Endothelial cell of umbilical vein (primary cell): ENCODE measurements at regions not wholly inside any gene's neighbourhood (a gene's known extent, or its start where the extent isn't known, plus 50 kb on each side); places are given as distances from the start of the nearest gene placed in this dataset.
A peak's percentile ranks its signal among the peaks of the same experiment; 100 is the strongest.

ENCODE experiments used
- BruUV-seq: library from RNA; stranded (reverse); fragments of 400-500 nt; replicated peaks from 2 replicates; lab custom pipeline; 2021; lab: Mats Ljungman, UMichigan
- CTCF ChIA-PET: fragments of 300-600, 350-600 bp; sonication (Branson Sonifier 250); formaldehyde crosslinking; loops from one replicate; lab custom pipeline; 2021; ENCODE audit warnings: antibody characterized with exemption, inconsistent platforms; lab: Charles Lee
- POLR2A ChIA-PET: fragments of 300-600, 350-600 bp; sonication (Branson Sonifier 250); formaldehyde crosslinking; loops from one replicate; lab custom pipeline; 2021; ENCODE audit warnings: antibody characterized with exemption, inconsistent platforms; lab: Charles Lee
- DNase-seq: peaks from one replicate; pipeline ENCODE4 v3.0.0-alpha.2; 2011; ENCODE audit warnings: low read depth, low spot score
- FAIRE-seq: peaks from 2 replicates; lab custom pipeline; 2011; peaks lifted over from hg19 to GRCh38; lab: Jason Lieb, UNC
- H2AFZ ChIP-seq: 2 replicates; pipeline ENCODE4 v1.6.0; 2012; ENCODE audit warnings: low read depth, low read length, control low read depth, inconsistent platforms
- H3K27ac ChIP-seq: 2 replicates; pipeline ENCODE4 v1.5.1; 2011; ENCODE audit warnings: low read depth, mild to moderate bottlenecking, control low read depth, low read length, moderate library complexity; ENCODE audit not compliant: insufficient read depth
- H3K27me3 ChIP-seq, 2 experiments: 2 replicates each; pipeline versions ENCODE4 v1.6.0 to v1.6.1; 2011; ENCODE audit warnings: low read length in 2 of 2, mixed read lengths in 1 of 2; ENCODE audit not compliant: control insufficient read depth in 2 of 2, insufficient read depth in 2 of 2
- H3K36me3 ChIP-seq, 2 experiments: 2 replicates in 1 of 2; 3 replicates in 1 of 2; pipeline ENCODE4 v1.5.1; 2011; ENCODE audit warnings: low read length in 2 of 2, mild to moderate bottlenecking in 1 of 2, moderate library complexity in 1 of 2; ENCODE audit not compliant: control insufficient read depth in 2 of 2, insufficient read depth in 2 of 2; ENCODE audit errors: extremely low read depth in 1 of 2
- H3K4me1 ChIP-seq: 3 replicates; pipeline ENCODE4 v1.5.1; 2011; ENCODE audit warnings: mild to moderate bottlenecking, low read length; ENCODE audit not compliant: control insufficient read depth, insufficient read depth; ENCODE audit errors: extremely low read depth
- H3K4me2 ChIP-seq: 2 replicates; pipeline ENCODE4 v1.6.1; 2011; ENCODE audit warnings: low read length, control low read depth, mixed read lengths; ENCODE audit not compliant: insufficient read depth
- H3K4me3 ChIP-seq, 3 experiments: fragments of 200-600 bp in 1 of 3; sonication (generic), shearing (Covaris generic) in 1 of 3; replicated peaks in 1 of 3; 2 replicates each; pipeline ENCODE4 v1.5.1; 2011 to 2016; ENCODE audit warnings: control low read depth in 3 of 3, low read length in 3 of 3, mild to moderate bottlenecking in 2 of 3, inconsistent platforms in 1 of 3, low read depth in 1 of 3, moderate library complexity in 1 of 3; ENCODE audit not compliant: insufficient read depth in 1 of 3
- H3K79me2 ChIP-seq: 2 replicates; pipeline ENCODE4 v1.6.0; 2012; ENCODE audit warnings: low read length, inconsistent platforms; ENCODE audit not compliant: control insufficient read depth, insufficient read depth
- H3K9ac ChIP-seq: replicated peaks from 2 replicates; pipeline ENCODE3; 2011; ENCODE audit warnings: low read length, control low read depth; ENCODE audit not compliant: insufficient read depth; ENCODE audit errors: extremely low read depth
- H3K9me1 ChIP-seq: replicated peaks from 3 replicates; pipeline ENCODE4 v1.6.0; 2011; ENCODE audit warnings: mild to moderate bottlenecking, low read length; ENCODE audit not compliant: control insufficient read depth, insufficient read depth; ENCODE audit errors: extremely low read depth
- H3K9me3 ChIP-seq: replicated peaks from 2 replicates; pipeline ENCODE4 v1.5.1; 2012; ENCODE audit warnings: low read length, inconsistent platforms; ENCODE audit not compliant: control insufficient read depth, insufficient read depth
- H4K20me1 ChIP-seq: replicated peaks from 2 replicates; pipeline ENCODE3; 2011; ENCODE audit warnings: mild to moderate bottlenecking, low read length; ENCODE audit not compliant: control insufficient read depth, insufficient read depth; ENCODE audit errors: extremely low read depth
- FOS ChIP-seq: IDR thresholded peaks from 2 replicates; pipeline ENCODE4 v1.6.1; 2011; ENCODE audit warnings: mild to moderate bottlenecking, low read length, moderate library complexity, borderline replicate concordance; ENCODE audit not compliant: insufficient read depth
- GATA2 ChIP-seq: IDR thresholded peaks from 2 replicates; pipeline ENCODE4 v1.7.0; 2011; ENCODE audit warnings: low read depth, mild to moderate bottlenecking, moderate library complexity, mixed read lengths, low read length; ENCODE audit not compliant: insufficient read length, insufficient read depth
- JUN ChIP-seq: IDR thresholded peaks from 2 replicates; pipeline ENCODE4 v1.6.1; 2011; ENCODE audit warnings: borderline replicate concordance, low read depth; ENCODE audit not compliant: insufficient read length, insufficient read depth
- MAX ChIP-seq: IDR thresholded peaks from 2 replicates; pipeline ENCODE4 v1.6.1; 2011; ENCODE audit not compliant: insufficient read depth, insufficient read length
- POLR2A ChIP-seq: IDR thresholded peaks from 2 replicates; pipeline ENCODE4 v1.6.1; 2012; ENCODE audit warnings: low read depth, mild to moderate bottlenecking, control low read depth, low read length
- POLR2AphosphoS5 ChIP-seq: IDR thresholded peaks from 2 replicates; pipeline ENCODE4 v1.6.1; 2012; ENCODE audit warnings: low read depth, mild to moderate bottlenecking, control low read depth, low read length, moderate library complexity; ENCODE audit not compliant: insufficient read depth
- dilution Hi-C: fragments of 300-500 bp; cut with MboI; formaldehyde crosslinking; loops from one replicate; pipeline ENCODE4 v1.15.0; 2019; ENCODE audit warnings: low sequenced_read_pairs; ENCODE audit not compliant: extremely low pct_ligation_motif_present
- intact Hi-C: fragments of 100-400 bp; cut with micrococcal nuclease; formaldehyde crosslinking; loops from one replicate; pipeline ENCODE4 v1.10.0; 2022
- TF ChIP-seq, protein P1 (sequence below), 2 donors: IDR thresholded peaks; 1 replicate in 1 of 2; 2 replicates in 1 of 2; pipeline ENCODE4 v1.5.1; 2011; ENCODE audit warnings: low read length in 2 of 2, mild to moderate bottlenecking in 2 of 2, moderate library complexity in 2 of 2, control low read depth in 1 of 2, inconsistent platforms in 1 of 2, low read depth in 1 of 2; ENCODE audit not compliant: insufficient read depth in 1 of 2; ENCODE audit errors: extremely low read depth in 1 of 2

- no TSS peak for BruUV-seq
- FAIRE-seq, result peak; percentile 84
- CTCF ChIA-PET, result interaction anchor here (0.6 to 1.7 kb wide), 7 partner anchors 9 to 221 kb away, joined by 3 to 12 read pairs (median 3); no protein-coding TSS in a partner anchor
These were observed 123.5 kb upstream of the PELI1 start for GRCh38 chr2:64267699-64268098.

More at GRCh38 chr2:64267699-64268098, 123.5 kb upstream of the PELI1 start:
- H3K27me3 ChIP-seq, result no peaks in the 10 kb centered on the region
- DNase-seq, result peak; percentile 73
- H3K9me3 ChIP-seq, result no peaks in the 10 kb centered on the region
- no peaks in the 10 kb centered on the region for H3K79me2 ChIP-seq
- H3K9ac ChIP-seq, result peak overlapping the region; percentile 66
- dilution Hi-C loops, result no loop called here
- peak overlapping the region; percentile 7 for H2AFZ ChIP-seq
- POLR2A ChIA-PET, result no interaction called here
- peaks cover 47% of the 10 kb centered on the region for H3K4me1 ChIP-seq
- H3K4me3 ChIP-seq, result no peak overlapping the region
- no peaks in the 10 kb centered on the region for H4K20me1 ChIP-seq
- H3K9me1 ChIP-seq, result no peaks in the 10 kb centered on the region
- H3K36me3 ChIP-seq, result no peaks in the 10 kb centered on the region
- peak overlapping the region; percentile 96 for H3K27ac ChIP-seq
- intact Hi-C loops, result loop anchor here (1.0 kb wide), 2 partner anchors 45 to 203 kb away; no protein-coding TSS in a partner anchor
- no peak for TF ChIP-seq GATA2
- TF ChIP-seq POLR2AphosphoS5, result peak; percentile 73
- TF ChIP-seq JUN, result peak; percentile 2
- no peak for TF ChIP-seq FOS
- TF ChIP-seq POLR2A, result no peak
- no peak for TF ChIP-seq MAX
- TF ChIP-seq, protein P1, sequence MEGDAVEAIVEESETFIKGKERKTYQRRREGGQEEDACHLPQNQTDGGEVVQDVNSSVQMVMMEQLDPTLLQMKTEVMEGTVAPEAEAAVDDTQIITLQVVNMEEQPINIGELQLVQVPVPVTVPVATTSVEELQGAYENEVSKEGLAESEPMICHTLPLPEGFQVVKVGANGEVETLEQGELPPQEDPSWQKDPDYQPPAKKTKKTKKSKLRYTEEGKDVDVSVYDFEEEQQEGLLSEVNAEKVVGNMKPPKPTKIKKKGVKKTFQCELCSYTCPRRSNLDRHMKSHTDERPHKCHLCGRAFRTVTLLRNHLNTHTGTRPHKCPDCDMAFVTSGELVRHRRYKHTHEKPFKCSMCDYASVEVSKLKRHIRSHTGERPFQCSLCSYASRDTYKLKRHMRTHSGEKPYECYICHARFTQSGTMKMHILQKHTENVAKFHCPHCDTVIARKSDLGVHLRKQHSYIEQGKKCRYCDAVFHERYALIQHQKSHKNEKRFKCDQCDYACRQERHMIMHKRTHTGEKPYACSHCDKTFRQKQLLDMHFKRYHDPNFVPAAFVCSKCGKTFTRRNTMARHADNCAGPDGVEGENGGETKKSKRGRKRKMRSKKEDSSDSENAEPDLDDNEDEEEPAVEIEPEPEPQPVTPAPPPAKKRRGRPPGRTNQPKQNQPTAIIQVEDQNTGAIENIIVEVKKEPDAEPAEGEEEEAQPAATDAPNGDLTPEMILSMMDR (IDR thresholded peaks at IDR 0.05; ENCODE audit: extremely low read depth in 1 of 2, insufficient read depth in 1 of 2, low read depth in 1 of 2, low read length in 2 of 2), result no peak
- peak overlapping the region; percentile 81 for H3K4me2 ChIP-seq
